ENCODE measurements at regions not wholly inside any gene's neighbourhood (a gene's known extent, or its start where the extent isn't known, plus 50 kb on each side); places are given as distances from the start of the nearest gene placed in this dataset.
"Not testable (repeated sequence)": the region's sequence is repeated elsewhere in the genome, so short reads cannot be mapped to it uniquely, and the experiment has no call there.

DNA sequence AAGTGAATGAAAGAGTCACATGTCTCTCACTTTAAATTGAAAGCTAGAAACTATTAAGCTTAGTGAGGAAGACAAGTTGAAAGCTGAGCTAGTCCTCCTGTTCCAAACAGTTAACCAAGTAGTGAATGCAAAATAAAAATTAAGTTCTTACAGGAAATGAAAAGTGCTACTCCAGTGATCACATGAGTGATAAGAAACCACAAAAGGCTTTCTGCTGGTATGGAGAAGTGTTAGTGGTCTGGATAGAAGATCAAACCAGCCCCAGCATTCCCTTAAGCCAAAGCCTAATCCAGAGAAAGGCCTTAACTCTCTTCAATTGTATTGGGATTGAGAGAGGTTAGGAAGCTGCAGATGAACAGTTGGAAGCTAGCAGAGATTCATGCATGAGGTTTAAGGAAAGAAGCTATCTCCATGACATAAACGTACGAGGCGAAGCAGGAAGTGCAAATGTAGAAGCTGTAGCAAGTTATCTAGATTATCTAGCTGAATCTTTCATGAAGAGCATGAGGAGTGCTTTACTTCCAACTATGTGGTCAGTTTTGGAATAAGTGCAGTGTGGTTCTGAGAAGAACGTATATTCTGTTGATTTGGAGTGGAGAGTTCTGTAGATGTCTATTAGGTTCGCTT lies 261.6 kb downstream of the MDFIC start:
- DNase-seq = no peak

DNA sequence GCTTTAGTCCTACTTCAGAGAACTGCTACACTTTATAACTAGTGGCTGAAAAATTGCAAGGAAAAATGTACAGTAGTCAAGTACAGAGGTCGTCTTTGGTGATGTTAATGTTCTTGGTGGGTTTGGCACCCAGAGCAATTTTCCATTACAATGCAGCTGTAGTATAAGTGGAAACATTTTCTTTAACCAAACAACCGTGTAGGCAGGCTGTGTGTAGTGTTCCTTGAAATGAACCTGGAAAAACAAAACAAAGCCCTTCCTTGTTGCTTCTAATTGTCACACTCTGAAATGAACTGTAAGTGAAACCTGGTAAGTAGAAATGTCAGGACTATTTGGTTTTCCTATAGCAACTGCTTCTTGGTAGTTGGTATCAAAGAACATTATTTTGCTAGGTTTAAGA lies 256.9 kb downstream of the MDFIC start:
- DNase-seq = no peak

DNA sequence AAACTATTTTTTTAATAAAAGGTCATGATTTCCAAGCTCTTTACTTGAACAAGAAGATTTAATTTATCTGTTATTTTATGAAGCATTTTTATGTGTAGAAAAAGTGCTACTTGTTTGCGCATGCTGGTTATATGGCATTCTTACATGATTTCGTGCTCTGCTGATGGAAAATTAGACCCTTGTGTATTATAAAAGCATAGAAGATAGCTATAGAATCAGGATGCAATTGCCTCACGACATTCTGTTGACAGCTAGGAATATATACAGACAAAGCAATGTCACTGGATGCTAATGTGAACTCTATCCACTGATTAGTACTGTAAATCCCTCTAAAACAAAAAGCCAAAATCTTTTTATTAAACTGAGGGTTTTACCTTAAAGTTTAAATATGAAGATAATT lies 255.9 kb downstream of the MDFIC start:
- no peak for DNase-seq

DNA sequence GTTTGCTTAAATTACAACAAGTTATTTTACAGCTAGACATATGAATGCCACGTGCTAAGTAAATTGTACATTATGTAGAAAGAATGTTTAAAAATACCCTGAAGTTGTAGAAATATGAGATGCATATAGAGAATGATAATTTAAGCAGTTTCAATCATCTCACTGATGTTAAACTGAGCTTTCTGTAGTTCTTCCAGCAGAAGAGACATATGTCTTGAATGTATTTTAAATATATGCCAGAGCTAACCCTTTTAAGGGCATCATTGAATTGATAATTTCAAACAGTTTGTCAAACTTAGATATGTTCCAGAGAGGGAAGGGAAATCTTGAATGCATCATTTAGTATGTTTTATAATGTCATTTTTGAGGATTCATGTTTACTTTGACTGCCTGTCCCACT lies 255.2 kb downstream of the MDFIC start:
- DNase-seq = no peak

DNA sequence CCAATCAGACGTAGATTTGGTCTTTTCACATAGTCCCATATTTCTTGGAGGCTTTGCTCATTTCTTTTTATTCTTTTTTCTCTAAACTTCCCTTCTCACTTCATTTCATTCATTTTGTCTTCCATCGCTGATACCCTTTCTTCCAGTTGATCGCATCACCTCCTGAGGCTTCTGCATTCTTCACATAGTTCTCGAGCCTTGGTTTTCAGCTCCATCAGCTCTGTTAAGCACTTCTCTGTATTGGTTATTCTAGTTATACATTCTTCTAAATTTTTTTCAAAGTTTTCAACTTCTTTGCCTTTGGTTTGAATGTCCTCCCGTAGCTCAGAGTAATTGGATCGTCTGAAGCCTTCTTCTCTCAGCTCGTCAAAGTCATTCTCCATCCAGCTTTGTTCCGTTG lies 250.5 kb downstream of the MDFIC start:
- DNase-seq = not testable (repeated sequence)

DNA sequence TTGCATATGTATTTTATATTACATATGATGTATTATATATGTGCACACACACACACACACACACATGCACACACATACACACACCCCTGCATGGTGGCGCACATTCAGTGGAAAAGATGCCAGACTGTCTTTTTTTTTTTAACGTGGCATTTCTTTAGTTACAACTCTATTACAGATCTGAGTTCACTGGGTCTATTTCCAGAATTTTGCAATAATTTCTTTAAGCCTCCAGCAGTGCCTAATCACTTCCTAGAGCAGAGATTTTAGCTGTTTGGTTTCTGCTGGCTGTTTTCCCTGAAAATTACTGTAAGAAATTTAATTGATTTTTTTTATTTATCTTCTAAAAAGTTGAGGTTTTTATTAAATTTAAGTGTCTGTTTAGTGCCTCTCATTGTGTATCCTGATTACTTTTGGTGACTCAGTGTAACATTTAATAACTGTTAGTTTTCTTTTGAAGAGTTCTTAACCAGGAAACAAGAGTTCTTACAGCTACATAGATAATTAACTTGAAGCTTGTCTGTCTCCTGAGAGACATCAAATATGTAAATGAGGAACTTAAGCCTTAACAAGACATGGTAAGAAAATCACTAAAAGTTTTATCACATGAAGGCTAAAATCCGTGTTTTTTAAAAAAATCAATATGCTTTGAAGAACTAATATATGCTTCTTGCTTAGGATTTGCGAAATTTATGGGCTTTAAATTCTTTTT lies 232.0 kb downstream of the MDFIC start:
- DNase-seq = no peak

DNA sequence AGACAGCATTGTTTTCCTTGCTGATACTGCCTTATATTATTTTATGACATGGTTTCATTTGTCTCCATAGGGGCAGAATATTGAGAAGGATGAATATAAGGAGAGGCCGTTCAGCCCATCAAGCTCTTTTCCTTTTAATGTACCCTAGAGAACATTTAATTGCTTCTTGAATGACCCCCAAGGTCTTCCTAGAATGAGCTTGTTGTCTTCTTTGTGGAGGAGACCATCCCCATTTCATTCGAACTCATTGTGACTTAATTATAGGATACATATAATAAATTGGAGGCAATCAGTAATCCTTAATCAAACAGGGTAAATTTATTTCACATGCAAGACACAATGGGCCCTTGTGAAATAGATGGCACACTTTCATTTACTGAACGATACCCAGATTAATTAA lies 231.3 kb downstream of the MDFIC start:
- no peak for DNase-seq

DNA sequence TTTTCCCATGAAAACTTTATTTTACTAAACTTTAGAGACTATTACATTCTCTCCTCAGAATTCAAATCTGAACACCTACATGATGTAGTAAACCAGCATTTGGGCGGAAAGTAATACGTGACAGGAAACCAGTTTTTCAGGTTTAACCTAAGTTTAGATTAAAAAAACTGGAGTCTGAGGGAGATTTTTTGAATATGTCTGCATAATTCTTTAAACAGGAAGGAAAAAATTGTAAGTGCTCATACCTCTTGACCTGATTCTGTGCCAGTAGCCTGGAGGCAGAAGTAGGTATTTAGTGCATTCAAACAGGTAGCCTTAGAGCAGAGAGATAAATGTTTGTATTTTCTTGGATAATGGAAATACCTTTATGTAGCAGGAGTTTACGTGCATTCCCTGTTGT lies 224.3 kb downstream of the MDFIC start:
- no peak for DNase-seq

DNA sequence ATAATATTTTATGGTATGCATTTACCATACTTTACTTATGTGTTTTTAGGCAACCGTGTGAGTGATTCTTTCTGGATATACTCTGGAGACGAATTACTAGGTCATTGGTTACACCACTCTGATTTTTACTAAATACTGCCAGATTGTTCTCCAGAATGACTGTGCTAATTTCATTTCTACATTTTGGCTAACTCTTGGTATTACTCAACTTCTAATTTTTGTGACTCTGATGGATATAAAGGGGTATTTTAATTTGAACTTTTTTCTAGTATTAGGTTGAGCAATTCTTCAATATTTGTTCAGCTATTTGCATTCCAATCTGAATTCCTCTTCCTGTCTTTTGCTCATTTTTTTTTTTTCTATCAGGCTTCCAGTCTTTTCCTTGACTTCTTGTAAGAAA lies 223.6 kb downstream of the MDFIC start:
- DNase-seq = no peak

DNA sequence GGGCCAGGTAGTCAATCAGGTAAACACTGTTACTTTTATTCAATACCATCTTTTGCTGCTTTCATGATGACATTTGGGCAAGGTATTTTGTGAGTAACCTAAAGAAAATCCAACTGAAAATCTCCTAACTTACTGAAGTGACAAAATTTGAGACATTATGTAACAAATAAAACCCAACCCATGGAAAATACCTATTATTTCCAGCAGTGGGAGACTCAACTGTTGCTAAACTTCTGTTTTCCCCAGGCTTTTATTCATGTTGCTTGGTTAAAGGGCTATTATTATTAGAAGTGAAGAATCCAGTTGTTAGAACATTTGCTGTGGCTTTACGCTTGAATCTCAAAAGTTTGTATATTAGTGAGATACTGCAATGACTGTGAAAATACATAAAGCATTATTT lies 215.9 kb downstream of the MDFIC start:
- no peak for DNase-seq

DNA sequence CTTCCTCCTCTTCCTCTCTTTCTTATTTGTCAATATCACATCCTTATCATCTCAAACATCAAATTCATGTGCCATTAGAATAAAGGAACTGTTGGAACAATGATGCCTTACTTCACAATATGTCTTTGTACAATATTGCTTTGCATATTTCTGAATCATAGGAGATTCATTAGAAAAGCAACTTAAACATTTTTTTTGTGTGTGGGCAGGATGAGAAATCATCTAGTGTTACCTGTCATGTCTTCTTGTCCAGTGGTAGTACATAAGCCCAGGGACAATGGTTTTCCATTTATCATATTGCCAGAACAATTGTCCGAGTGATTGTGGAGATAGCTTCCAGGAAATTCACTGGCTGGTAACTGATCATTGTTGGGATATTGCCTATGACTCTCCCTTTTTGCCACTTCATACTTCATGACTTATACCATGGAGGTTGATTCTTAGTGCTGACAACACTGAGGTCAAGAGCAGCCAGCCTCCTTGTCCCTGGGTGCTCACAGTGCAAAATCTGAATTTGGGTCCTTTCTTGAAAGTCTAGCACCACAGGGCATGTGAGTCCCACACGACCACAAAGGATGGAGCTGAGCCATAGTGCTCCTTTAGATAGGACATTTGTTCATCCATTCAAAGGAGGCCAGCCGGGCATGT lies 215.0 kb downstream of the MDFIC start:
- DNase-seq = no peak

DNA sequence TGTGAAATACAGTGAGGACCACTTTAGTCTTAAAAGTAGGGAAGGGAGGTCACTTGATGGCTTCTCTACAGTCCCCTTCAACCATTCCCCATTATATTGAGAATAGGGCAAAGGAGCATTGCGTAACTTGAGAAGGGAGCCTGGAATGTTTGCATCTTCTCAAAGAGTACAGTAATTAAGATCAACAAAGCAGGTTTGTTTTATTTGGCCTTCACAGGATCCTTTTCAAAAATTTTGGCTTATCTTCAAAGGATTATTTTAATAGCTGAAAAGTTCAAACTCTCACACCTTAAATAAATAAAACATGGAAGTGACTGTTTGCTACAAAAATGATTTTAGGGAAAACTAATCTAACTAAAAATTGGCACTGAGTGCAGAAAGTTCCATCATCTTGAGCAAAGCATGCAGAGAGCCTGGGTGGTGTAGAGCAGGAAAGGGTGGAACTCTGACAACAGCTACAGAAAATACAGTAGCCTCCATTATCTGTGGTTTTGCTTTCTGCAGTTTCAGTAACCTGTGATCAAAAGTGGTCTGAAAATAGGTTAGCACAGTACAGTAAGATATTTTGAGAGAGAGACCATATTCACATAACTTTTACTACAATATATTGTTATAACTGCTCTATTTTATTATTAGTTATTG lies 214.0 kb downstream of the MDFIC start:
- no peak for DNase-seq

DNA sequence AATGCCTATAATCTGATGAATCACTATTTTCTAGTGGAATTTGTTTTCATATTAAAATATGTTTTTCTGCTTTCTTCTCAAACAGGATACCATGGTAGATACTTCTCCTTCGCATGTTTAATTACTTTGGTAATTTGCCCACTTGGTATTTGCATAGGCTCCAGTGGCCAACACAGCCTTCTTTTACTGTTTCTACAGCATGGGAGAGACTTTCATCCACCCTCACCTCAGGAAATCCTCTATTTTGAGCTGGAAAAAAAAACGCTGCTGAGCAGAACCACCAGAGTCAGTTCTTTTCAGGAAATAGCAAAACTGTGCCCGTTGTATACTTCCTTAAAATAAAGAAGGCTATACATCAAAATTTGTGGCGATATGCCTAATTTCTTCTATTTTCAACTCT lies 213.3 kb downstream of the MDFIC start:
- DNase-seq = no peak

DNA sequence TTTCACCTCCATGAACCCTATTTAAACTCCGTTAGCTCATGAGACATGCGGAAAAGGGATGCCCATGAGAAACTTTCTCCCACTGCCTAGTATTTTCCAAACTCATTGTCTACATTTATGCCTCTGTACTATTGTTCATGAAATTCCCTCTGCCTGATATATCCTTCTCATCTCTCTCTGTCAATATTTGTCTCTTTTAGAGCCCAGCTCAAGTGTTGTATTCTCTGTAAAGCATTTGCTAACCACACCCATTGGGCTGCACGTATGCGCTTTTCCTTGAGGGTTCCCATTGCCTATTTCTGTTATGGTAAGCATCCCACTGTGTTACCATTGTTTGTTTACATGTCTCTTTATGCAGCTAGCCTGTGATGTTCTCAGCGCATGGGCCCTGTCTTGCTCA lies 211.4 kb downstream of the MDFIC start:
- DNase-seq = no peak

DNA sequence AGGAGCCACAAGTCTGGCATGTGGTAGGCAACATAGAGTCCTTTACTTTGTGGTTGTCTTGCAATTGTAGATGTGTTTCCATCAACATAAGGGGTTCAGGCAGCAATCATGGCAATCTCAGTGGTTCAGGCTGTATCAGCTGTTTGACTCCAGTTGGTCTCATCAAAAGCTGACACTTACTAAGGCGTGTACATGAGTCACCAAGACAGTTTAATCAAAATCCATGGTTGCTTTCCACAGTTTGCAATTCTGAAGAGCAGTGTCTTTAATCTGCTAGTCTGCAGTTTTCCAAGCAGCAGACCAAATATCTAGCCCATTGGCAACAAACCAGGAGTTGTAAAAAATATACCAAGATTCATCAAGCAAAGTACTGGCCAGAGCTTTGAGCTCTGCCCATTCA lies 210.2 kb downstream of the MDFIC start:
- DNase-seq = no peak

DNA sequence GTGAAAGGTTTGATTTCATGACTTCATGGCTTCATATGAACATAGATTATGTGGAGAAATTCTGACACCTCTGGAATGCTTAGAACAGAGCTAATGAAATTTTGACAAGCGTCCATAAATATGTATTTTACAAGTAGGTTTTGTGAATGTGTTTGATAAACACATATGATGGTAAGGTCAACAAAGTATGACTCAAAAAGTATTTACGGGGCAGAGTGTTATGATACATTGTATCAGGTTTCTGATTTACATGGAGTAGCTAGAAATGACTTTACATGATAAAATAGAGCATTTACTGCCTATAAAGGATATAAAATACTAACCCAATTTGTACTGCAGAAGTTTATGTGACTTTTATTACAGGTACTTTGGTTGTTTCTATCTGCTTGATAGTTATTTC lies 206.3 kb downstream of the MDFIC start:
- DNase-seq = no peak

DNA sequence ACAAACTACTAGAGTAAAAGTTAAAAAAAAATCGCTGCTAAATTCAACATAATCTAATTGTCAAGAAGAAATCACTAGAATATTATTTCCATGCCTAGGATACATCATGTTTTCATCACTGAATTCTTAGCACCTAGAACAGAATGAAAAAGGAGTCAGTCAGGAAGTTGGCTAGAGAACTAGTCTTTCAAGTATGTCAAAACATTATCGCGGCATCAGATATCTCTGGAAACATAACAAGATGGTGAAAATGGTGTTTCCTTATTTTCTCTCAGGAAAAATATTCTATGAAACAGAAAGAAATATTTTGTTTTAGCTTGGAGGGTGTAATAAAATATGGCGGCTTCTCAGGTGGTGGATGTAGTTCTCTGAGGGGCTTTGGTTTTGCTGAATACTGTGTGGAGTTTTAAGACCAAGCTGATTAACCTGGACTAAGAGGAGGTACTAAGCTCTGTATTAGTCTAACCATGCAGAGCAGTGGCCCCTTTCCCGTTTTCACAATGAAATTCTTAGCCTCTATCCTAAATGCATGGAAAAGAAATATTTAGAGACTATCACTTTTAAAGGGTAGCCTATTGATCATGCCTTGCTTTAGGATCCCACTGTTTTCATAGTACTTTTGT lies 205.6 kb downstream of the MDFIC start:
- DNase-seq = no peak

DNA sequence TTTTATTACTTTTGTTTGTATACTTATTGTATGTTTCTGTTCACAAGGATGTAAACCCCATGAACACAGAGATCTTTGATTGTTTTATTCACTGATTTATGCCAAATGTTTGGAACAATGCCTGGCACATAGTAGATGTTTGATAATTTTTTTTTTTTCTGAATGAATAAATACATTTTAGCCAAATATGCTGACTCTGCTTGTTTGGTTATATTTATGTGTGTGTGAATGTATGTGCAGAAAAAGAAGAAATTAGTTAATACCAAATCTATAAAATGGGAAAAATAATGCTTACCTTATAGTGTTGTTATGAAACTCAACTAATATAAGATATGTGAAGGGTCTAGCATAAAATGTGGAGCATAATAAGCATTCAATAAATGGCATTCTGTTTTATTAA lies 203.9 kb downstream of the MDFIC start:
- no peak for DNase-seq

DNA sequence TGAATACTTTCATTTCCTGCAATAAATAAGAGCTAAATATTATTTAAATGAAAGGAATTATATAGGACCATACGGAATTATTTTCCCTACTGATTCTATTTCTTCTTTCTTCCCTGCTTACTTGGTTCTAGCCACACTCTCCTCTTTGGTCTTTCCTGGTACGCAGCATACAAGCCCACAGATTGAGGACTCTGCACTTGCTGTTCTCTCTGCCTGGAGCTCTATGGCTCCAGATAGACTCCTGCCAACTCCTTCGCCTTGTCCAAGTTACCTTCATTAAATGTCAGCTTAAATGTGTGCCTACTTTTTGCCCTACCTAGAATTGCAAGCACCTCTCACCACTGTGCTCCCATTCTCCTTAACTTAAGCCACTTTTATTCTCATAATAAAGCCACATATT lies 203.4 kb downstream of the MDFIC start:
- DNase-seq = no peak

DNA sequence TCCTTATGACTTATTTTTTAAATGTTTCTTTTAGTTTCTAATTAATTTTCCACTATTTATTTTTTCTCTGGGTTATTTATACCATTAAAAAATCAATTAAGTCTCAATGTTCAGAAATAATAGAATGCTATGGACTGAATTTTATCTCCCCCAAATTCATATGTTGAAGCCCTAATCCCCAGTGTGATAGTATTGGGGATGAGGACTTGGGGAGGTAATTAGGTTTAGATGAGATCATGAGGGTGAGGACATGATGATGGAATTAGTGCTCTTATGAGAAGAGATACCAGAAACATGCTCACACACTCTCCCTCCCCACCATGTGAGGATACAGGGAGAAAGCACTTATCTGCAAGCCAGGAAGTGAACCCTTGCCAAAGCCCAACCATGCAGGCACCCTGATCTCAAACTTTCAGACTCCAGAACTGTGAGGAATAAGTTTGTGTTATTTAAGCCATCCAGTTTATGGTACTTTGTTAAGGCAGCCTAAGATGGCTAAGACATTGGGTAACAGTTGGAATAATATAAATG lies 202.6 kb downstream of the MDFIC start:
- DNase-seq = no peak

DNA sequence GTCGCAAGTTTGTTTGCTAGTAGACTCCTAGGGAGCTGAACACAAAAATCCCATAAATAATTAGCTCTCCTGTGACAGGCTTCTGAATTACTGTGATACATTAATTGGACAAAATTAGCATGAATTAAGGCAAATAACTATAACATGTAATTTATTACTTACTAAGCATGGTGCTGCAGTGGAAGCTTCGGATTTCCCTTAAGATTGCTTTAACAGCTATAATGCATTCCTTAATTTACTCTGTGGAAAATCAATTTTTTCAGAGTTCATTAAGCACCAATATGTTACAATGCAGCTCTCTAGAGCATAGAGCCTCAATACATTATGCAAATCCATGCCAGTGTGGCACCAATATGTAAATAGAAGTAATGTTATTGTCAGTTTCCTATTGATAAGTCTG lies 201.5 kb downstream of the MDFIC start:
- DNase-seq = no peak

DNA sequence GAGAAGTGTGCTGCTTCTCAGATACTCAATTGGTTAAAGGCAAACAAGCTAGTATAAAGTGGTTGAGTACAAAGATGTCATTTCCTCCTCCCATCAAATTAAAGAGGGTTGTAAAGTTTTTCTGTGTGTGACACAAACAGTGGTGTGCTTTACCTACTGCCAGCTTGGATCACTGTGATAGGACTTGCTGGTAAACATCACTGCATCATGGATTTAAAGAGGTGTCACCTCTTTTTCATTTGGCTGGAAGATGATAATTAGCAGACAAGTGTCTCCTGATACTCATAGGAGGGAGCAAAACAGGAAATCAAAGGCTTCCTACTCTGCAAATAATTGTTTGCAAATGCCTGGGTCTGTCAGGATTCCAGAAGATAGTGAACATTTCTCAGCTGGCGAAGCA lies 200.5 kb downstream of the MDFIC start:
- no peak for DNase-seq

DNA sequence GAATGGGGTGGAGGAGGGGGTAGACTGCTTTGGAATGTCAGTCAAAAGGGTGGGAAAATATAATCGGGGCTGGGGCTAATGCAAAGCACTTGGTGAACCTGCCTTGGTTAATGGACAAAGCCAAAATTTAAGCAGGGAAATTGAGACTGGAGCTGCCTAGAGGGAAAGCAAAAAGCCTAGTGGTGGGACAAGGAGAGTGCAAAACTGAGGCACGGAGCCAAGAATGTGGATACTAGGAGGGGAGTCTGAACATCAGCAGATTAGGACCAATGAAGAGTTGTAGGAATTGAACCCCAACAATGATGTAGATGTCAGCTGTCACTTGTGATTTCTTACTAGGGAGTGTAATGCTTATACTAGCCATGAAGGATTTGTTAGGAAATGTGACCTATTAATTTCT lies 195.9 kb downstream of the MDFIC start:
- DNase-seq = no peak
